ENCODE measurements at regions not wholly inside any gene's neighbourhood (a gene's known extent, or its start where the extent isn't known, plus 50 kb on each side); places are given as distances from the start of the nearest gene placed in this dataset.

DNA sequence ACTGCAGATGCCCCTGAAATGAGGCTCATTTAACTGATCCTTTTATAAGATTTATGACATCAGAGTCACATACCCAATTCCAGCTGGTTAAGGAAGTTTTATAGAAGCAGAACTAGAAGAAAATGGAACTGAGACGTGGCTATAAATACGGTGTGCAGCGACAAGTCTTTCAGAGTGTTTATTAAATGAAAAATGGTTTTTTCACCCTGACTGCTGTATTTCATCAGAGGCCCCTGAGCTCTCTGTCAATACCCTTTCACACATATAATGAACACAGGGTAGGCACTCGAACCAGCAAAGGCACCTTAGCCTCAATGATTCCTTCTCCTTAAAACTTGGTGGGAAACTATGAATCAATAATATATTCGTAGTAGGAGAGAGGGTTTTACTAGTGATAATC is 380.8 kb upstream of the ANXA10 start:
- no peaks in the 10 kb centered on the region for H3K4me1 ChIP-seq
- no peak for TF ChIP-seq CTCF (IDR thresholded peaks at IDR 0.05; ENCODE audit: insufficient read depth in 1 of 2, low read depth in 1 of 2, low read length in 1 of 2, severe bottlenecking in 1 of 2, unreplicated experiment in 1 of 2)
- Mint-ChIP-seq H3K27ac (ENCODE audit: unreplicated experiment) (no peak overlapping the region), H3K4me1 (ENCODE audit: low read depth, unreplicated experiment) (no peaks in the 10 kb centered on the region), H3K9me3 (ENCODE audit: unreplicated experiment) (no peaks in the 10 kb centered on the region), H3K36me3 (ENCODE audit: insufficient read depth, unreplicated experiment) (no peaks in the 10 kb centered on the region), H3K4me3 (ENCODE audit: unreplicated experiment) (no peak overlapping the region), H3K27me3 (ENCODE audit: insufficient read depth, unreplicated experiment) (no peaks in the 10 kb centered on the region)
- H3K4me3 ChIP-seq (ENCODE audit: low read depth, low read length): no peak overlapping the region
- intact Hi-C loops (cut with micrococcal nuclease; ENCODE audit: unreplicated experiment): no loop called here
- ChIA-PET POLR2A (no interaction called here), CTCF (no interaction called here)
- no peak for DNase-seq
- no peaks in the 10 kb centered on the region for H3K27me3 ChIP-seq (replicated peaks; ENCODE audit: control insufficient read depth, insufficient read depth, low read length)
- BruUV-seq (replicated peaks): no TSS peak
- no peaks in the 10 kb centered on the region for H3K36me3 ChIP-seq (ENCODE audit: control insufficient read depth, insufficient read depth, low read length)
- no peaks in the 10 kb centered on the region for H3K9me3 ChIP-seq

DNA sequence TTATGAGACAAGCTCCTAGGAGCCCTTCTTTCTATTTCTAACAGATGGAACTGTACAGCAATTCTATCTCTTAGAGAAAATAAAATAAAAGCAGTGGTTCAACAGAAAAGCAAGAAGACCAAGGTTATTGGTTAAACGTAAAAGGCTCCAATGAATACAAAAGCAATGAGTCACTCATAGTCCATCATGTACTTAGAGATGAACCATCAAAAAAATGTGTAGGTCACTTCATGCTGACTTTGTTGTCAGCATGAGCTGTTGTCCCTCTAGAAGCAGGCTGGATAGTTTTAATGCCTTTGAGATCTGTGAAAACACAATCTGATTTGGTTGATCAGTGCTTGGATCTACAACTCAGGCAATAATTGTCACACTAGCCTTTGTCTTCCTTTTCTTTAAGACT is 378.6 kb upstream of the ANXA10 start:
- no peaks in the 10 kb centered on the region for H3K9me3 ChIP-seq
- Mint-ChIP-seq H3K4me1 (ENCODE audit: low read depth, unreplicated experiment) (no peaks in the 10 kb centered on the region), H3K9me3 (ENCODE audit: unreplicated experiment) (no peaks in the 10 kb centered on the region), H3K4me3 (ENCODE audit: unreplicated experiment) (no peak overlapping the region), H3K27ac (ENCODE audit: unreplicated experiment) (no peak overlapping the region), H3K36me3 (ENCODE audit: insufficient read depth, unreplicated experiment) (no peaks in the 10 kb centered on the region), H3K27me3 (ENCODE audit: insufficient read depth, unreplicated experiment) (no peaks in the 10 kb centered on the region)
- CTCF ChIA-PET: no interaction called here
- intact Hi-C loops (cut with micrococcal nuclease; ENCODE audit: unreplicated experiment): no loop called here
- no peaks in the 10 kb centered on the region; the same call in 1 of the 2 replicates for H3K27me3 ChIP-seq (replicated peaks; ENCODE audit: control insufficient read depth, insufficient read depth, low read length)
- no peaks in the 10 kb centered on the region for H3K4me1 ChIP-seq
- H3K4me3 ChIP-seq (ENCODE audit: low read depth, low read length): no peak overlapping the region
- DNase-seq: no peak
- POLR2A ChIA-PET: no interaction called here
- TF ChIP-seq CTCF (IDR thresholded peaks at IDR 0.05; ENCODE audit: insufficient read depth in 1 of 2, low read depth in 1 of 2, low read length in 1 of 2, severe bottlenecking in 1 of 2, unreplicated experiment in 1 of 2): no peak
- no TSS peak for BruUV-seq (replicated peaks)
- no peaks in the 10 kb centered on the region for H3K36me3 ChIP-seq (ENCODE audit: control insufficient read depth, insufficient read depth, low read length)

DNA sequence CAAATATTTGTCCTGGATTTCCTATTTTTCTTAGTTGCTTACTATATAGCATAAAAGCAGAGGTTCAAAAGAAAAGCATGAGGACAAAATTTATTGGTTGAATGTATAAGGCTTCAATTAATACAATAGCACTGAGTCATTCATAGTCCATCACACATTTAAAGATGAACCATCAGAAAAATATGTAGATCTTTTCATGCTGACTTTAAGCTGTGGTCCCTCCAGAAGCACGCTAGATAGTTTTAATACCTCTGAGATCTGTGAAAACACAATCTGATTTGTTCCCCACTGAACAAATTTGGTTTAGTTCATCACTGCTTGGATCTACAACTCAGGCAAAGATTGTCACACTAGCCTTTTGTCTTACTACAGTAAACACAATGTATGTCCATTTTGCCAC is 377.2 kb upstream of the ANXA10 start:
- no peak overlapping the region for H3K27ac Mint-ChIP-seq (ENCODE audit: unreplicated experiment)
- no TSS peak for BruUV-seq (replicated peaks)
- Histone ChIP-seq H3K9me3 (no peaks in the 10 kb centered on the region), H3K4me3 (ENCODE audit: low read depth, low read length) (no peak overlapping the region), H3K4me1 (no peaks in the 10 kb centered on the region), H3K27me3 (replicated peaks; ENCODE audit: control insufficient read depth, insufficient read depth, low read length) (no peaks in the 10 kb centered on the region; the same call in 1 of the 2 replicates), H3K36me3 (ENCODE audit: control insufficient read depth, insufficient read depth, low read length) (no peaks in the 10 kb centered on the region)
- no peak for DNase-seq
- no peak for TF ChIP-seq CTCF (IDR thresholded peaks at IDR 0.05; ENCODE audit: insufficient read depth in 1 of 2, low read depth in 1 of 2, low read length in 1 of 2, severe bottlenecking in 1 of 2, unreplicated experiment in 1 of 2)
- H3K4me3 Mint-ChIP-seq (ENCODE audit: unreplicated experiment): no peak overlapping the region
- no peaks in the 10 kb centered on the region for H3K27me3 Mint-ChIP-seq (ENCODE audit: insufficient read depth, unreplicated experiment)
- CTCF ChIA-PET: no interaction called here
- H3K36me3 Mint-ChIP-seq (ENCODE audit: insufficient read depth, unreplicated experiment): no peaks in the 10 kb centered on the region
- POLR2A ChIA-PET: no interaction called here
- H3K4me1 Mint-ChIP-seq (ENCODE audit: low read depth, unreplicated experiment): no peaks in the 10 kb centered on the region
- intact Hi-C loops (cut with micrococcal nuclease; ENCODE audit: unreplicated experiment): no loop called here
- no peaks in the 10 kb centered on the region for H3K9me3 Mint-ChIP-seq (ENCODE audit: unreplicated experiment)

All from Caco-2 (cell line).